GM23248 (cell line): ENCODE measurements at regions not wholly inside any gene's neighbourhood (a gene's known extent, or its start where the extent isn't known, plus 50 kb on each side); places are given as distances from the start of the nearest gene placed in this dataset.

Experiments used
- EZH2 ChIP-seq: fragments of 200-600 bp; sonication (generic); IDR thresholded peaks from 2 replicates; pipeline ENCODE4 v1.6.1; 2018; ENCODE audit warnings: antibody characterized with exemption, mild to moderate bottlenecking; ENCODE audit not compliant: insufficient read depth, poor library complexity, severe bottlenecking
- EZH2phosphoT487 ChIP-seq: fragments of 200-600 bp; sonication (generic); IDR thresholded peaks from 2 replicates; pipeline ENCODE4 v1.6.1; 2018; ENCODE audit warnings: antibody characterized with exemption, moderate library complexity, mild to moderate bottlenecking, low read depth; ENCODE audit not compliant: insufficient read depth

- TF ChIP-seq EZH2phosphoT487 = no peak
- TF ChIP-seq EZH2 = no peak
These were observed 92.6 kb upstream of the TSC22D1 start for GRCh38 chr13:44668688-44669087.
